HEK293T (cell line): ENCODE measurements at regions not wholly inside any gene's neighbourhood (a gene's known extent, or its start where the extent isn't known, plus 50 kb on each side); places are given as distances from the start of the nearest gene placed in this dataset.

ENCODE experiments used
- CTCF ChIA-PET: fragments of 350-600 bp; formaldehyde crosslinking; extraction: SDS; loops from one replicate; lab custom pipeline; 2021; ENCODE audit warnings: antibody characterized with exemption, inconsistent platforms; lab: Yijun Ruan, JAX
- POLR2A ChIA-PET: fragments of 350-600 bp; formaldehyde crosslinking; extraction: SDS; loops from one replicate; lab custom pipeline; 2020; ENCODE audit warnings: antibody characterized with exemption, inconsistent platforms; lab: Yijun Ruan, JAX
- DNase-seq: peaks from one replicate; pipeline ENCODE4 v3.0.0; 2012; ENCODE audit warnings: mixed read lengths; ENCODE audit errors: extremely low spot score
- ARNT ChIP-seq: fragments of 450-650 bp; IDR thresholded peaks from 2 replicates; pipeline ENCODE4 v1.6.1; 2017; ENCODE audit warnings: mild to moderate bottlenecking
- BHLHE40 ChIP-seq: fragments of 450-650 bp; IDR thresholded peaks from 2 replicates; pipeline ENCODE4 v1.6.1; 2016; ENCODE audit warnings: mild to moderate bottlenecking, moderate library complexity, borderline replicate concordance
- CTBP1 ChIP-seq: fragments of 450-650 bp; IDR thresholded peaks from 2 replicates; pipeline ENCODE4 v1.6.1; 2016; ENCODE audit warnings: borderline replicate concordance
- ELF4 ChIP-seq: fragments of 450-650 bp; IDR thresholded peaks from 2 replicates; pipeline ENCODE4 v1.6.1; 2017; ENCODE audit warnings: antibody characterized with exemption
- FOXA1 ChIP-seq: fragments of 450-650 bp; IDR thresholded peaks from 2 replicates; pipeline ENCODE4 v1.6.1; 2016; ENCODE audit warnings: mild to moderate bottlenecking
- FOXK2 ChIP-seq: fragments of 450-650 bp; IDR thresholded peaks from 2 replicates; pipeline ENCODE4 v1.6.1; 2016; ENCODE audit warnings: mild to moderate bottlenecking
- FOXM1 ChIP-seq: fragments of 450-650 bp; IDR thresholded peaks from 2 replicates; pipeline ENCODE4 v1.6.1; 2017; ENCODE audit warnings: mild to moderate bottlenecking, borderline replicate concordance
- HDGF ChIP-seq: fragments of 450-650 bp; IDR thresholded peaks from 2 replicates; pipeline ENCODE4 v1.6.1; 2017; ENCODE audit warnings: antibody characterized with exemption, borderline replicate concordance
- L3MBTL2 ChIP-seq: fragments of 450-650 bp; conservative IDR thresholded peaks from 2 replicates; pipeline ENCODE4 v1.6.1; 2016; ENCODE audit warnings: mild to moderate bottlenecking
- LEF1 ChIP-seq: fragments of 450-650 bp; IDR thresholded peaks from 2 replicates; pipeline ENCODE4 v1.6.1; 2017; ENCODE audit warnings: mild to moderate bottlenecking, borderline replicate concordance
- NFRKB ChIP-seq: fragments of 450-650 bp; IDR thresholded peaks from 2 replicates; pipeline ENCODE4 v1.6.1; 2016; ENCODE audit warnings: mild to moderate bottlenecking, moderate library complexity
- SP1 ChIP-seq: fragments of 450-650 bp; IDR thresholded peaks from 2 replicates; pipeline ENCODE4 v1.6.1; 2017
- SUZ12 ChIP-seq: fragments of 450-650 bp; IDR thresholded peaks from 2 replicates; pipeline ENCODE4 v1.6.1; 2016; ENCODE audit warnings: mild to moderate bottlenecking
- TARDBP ChIP-seq: fragments of 450-650 bp; IDR thresholded peaks from 2 replicates; pipeline ENCODE4 v1.6.1; 2016
- ZNF384 ChIP-seq: fragments of 450-650 bp; IDR thresholded peaks from 2 replicates; pipeline ENCODE4 v1.6.1; 2016
- TF ChIP-seq, protein P1 (sequence below): fragments of 450-650 bp; IDR thresholded peaks from 2 replicates; pipeline ENCODE4 v1.6.1; 2016

DNA sequence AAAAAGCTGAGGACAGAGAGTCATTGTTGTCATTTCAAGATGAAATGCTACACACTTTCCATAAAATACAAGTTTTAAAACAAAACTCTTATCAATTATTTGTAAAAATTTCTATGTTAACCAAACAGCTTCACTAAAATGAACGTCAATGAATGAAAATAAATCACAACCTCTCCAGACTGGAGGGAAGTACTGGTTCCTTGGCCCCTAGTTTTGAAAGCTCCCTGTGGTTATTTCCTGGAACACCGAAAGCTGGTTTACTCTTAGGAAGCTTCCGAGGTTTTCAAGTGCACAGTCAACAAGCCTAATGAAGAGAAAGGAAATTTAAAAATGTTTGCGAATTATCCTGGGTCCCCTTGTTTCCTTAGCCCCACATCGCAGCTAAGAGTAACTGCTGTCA lies 191.1 kb upstream of the TTC29 start:
- CTCF ChIA-PET: no interaction called here
- POLR2A ChIA-PET: no interaction called here
- no peak for DNase-seq
- no peak for TF ChIP-seq ZNF384
- no peak for TF ChIP-seq FOXM1
- TF ChIP-seq ELF4: no peak
- TF ChIP-seq SP1: no peak
- TF ChIP-seq NFRKB: no peak
- TF ChIP-seq L3MBTL2: no peak
- TF ChIP-seq BHLHE40: no peak
- no peak for TF ChIP-seq ARNT

DNA sequence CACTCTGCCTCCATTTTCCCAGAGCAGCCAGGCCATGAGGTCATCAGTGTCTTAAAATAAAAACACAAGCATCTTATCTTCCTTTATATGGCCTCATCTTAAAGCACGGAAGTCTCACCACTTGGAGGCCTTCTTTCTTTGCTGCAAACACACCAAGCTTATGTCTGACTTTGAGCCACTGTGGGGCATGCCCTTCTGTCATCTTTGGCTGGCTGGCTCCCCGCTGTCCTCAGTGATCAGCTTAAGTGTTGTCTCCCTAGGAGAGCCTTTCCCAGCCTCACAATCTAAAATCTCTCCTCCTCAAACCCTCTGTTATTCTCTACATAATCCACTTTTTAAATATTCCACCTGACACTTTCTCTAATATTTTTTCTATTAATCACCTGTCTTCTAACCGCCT lies 191.6 kb upstream of the TTC29 start:
- TF ChIP-seq NFRKB (no peak), SP1 (no peak), SUZ12 (no peak), ARNT (no peak), LEF1 (no peak), ELF4 (no peak), TARDBP (no peak), L3MBTL2 (no peak), FOXK2 (no peak), ZNF384 (no peak), CTBP1 (no peak), FOXM1 (no peak), FOXA1 (no peak), BHLHE40 (no peak), HDGF (no peak)
- TF ChIP-seq, protein P1, sequence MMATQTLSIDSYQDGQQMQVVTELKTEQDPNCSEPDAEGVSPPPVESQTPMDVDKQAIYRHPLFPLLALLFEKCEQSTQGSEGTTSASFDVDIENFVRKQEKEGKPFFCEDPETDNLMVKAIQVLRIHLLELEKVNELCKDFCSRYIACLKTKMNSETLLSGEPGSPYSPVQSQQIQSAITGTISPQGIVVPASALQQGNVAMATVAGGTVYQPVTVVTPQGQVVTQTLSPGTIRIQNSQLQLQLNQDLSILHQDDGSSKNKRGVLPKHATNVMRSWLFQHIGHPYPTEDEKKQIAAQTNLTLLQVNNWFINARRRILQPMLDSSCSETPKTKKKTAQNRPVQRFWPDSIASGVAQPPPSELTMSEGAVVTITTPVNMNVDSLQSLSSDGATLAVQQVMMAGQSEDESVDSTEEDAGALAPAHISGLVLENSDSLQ: no peak
- DNase-seq: no peak
- ChIA-PET POLR2A (no interaction called here), CTCF (no interaction called here)

DNA sequence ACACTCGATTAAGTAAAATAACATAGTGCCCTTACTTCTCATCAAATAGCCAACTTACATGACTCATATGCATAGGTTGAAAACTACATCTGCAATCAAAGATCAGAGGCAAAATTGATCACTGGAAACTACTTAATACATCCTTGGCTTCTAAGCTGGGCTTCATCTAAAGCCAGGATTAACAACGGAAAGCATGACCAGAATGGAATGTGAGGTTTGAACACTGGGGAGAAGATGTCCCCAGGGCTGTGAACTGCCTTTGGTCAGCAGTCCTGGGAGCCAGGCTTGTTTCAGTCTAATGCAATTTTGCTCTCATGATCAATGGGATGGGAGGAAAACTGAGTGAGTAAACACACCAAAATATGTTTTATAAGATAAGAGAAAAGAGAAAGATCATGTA lies 192.5 kb upstream of the TTC29 start:
- CTCF ChIA-PET: no interaction called here
- POLR2A ChIA-PET: no interaction called here
- TF ChIP-seq FOXM1 (no peak), FOXK2 (no peak), L3MBTL2 (no peak), CTBP1 (no peak), SUZ12 (no peak), HDGF (no peak), FOXA1 (no peak), SP1 (no peak), NFRKB (no peak)
- TF ChIP-seq, protein P1: no peak
- DNase-seq: no peak

DNA sequence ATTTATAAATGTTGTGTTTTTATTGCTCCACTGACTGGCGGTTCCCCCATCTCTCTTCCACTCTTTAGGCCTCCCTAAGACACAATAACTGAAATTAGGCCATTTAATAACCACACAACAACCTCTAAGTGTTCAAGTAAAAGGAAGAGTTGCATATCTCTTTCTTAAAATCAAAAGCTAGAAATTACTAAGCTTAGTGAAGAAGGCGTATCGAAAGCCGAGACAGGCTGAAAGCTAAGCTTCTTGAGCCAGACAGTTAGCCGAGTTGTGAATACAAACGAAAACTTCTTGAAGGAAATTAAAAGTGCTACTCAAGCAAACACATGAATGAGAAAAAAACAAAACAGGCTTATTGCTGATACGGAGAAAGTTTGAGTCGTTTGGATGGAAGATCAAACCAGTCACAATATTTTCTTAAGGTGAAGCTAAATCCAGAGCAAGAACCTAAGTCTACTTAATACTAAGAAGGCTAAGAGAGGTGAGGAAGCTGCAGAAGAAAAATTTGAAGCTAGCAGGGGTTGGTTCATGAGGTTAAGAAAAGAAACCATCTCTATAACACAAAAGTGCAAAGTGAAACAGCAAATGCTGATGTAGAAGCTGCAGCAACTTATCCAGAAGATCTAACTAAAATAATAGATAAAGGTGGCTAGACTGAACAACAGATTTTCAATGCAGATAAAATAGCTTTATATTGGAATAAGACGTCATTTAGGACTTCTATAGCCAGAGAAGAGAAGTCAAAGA lies 194.0 kb upstream of the TTC29 start:
- POLR2A ChIA-PET: no interaction called here

DNA sequence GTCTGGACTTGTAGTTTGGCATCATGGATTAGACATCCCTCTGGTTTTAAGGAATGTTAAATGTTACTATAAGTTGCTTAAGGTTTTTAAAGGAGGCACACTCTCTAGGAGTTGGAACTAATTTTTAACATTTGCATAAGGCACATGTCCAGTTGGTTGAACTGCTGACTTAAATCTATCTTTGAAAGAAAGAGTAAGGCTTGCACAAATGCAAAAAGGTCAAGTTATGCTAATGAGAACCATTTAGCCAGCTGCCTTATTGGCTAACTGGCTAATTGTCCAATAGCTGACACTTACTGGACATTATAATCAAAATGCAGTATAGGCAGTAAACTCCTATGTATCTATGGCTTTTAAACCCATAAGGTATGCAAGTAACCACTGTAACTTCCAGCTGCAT lies 206.1 kb upstream of the TTC29 start:
- CTCF ChIA-PET: no interaction called here
- POLR2A ChIA-PET: no interaction called here
- no peak for DNase-seq
- no peak for TF ChIP-seq FOXK2
- no peak for TF ChIP-seq FOXM1
- no peak for TF ChIP-seq ELF4

More for the DNA sequence above, 194.0 kb upstream of the TTC29 start:
- CTCF ChIA-PET: no interaction called here
- DNase-seq: no peak
- TF ChIP-seq ARNT (no peak), FOXK2 (no peak), ELF4 (no peak), NFRKB (no peak), SP1 (no peak), HDGF (no peak)

DNA sequence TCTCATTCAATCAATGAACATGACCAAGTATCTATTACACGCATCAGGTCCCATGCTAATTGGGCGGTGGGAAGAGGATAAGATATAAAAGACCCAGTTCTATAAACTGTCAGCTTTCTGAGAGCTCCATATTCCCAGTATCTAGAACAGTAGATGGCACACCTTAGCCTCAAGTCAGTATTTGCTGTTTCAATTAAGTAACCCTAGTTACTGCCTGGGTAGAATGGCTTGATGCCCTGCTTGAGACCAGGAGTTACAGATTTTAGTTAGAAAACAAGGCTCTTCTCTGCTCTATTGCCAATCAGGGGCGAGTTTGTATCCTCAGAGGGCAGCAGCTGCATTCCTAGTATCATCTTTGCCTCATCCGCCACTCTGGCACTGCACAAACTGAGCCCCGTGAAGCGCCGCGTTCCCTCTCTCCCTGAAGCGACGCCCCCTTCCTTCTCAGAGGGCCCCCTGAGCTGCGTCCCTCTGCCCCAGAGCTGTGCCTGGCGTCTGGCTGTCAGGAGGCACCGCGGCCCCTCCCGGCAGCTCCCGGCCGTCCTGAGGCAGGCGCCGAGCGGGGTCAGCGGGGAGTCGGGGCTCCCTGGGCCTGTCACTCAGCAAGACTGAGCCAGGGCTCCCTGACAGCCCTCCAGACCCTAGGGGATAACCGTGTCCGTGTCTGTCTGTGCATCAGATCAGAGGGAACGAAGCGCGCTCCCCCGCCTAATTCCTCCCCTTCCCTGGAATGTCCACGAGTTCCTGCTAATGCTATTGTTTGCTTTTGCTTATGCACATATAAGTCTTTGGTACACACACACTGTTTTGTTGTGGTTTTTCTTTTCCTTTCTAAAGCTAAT lies 212.4 kb upstream of the TTC29 start:
- ChIA-PET CTCF (interaction anchor here (0.5 to 1.6 kb wide), 5 partner anchors 49 to 432 kb away, joined by 3 to 5 read pairs (median 3); no protein-coding TSS in a partner anchor), POLR2A (no interaction called here)
- peak; percentile 28 for DNase-seq
- no peak for TF ChIP-seq ARNT
- TF ChIP-seq, protein P1: peak; percentile 86
- TF ChIP-seq LEF1: no peak
- TF ChIP-seq BHLHE40: no peak
- TF ChIP-seq NFRKB: no peak
- no peak for TF ChIP-seq HDGF
